ENCODE measurements at regions not wholly inside any gene's neighbourhood (a gene's known extent, or its start where the extent isn't known, plus 50 kb on each side); places are given as distances from the start of the nearest gene placed in this dataset.
"Not testable (repeated sequence)": the region's sequence is repeated elsewhere in the genome, so short reads cannot be mapped to it uniquely, and the experiment has no call there.

GRCh38 chr7:79604841-79605240 lies 151.4 kb upstream of the MAGI2 start:
- Mint-ChIP-seq H3K4me3 (no peak overlapping the region), H3K9me3 (peaks cover 5% of the 10 kb centered on the region), H3K27ac (no peak overlapping the region), H3K27me3 (no peaks in the 10 kb centered on the region), H3K4me1 (ENCODE audit: unreplicated experiment) (peaks cover 11% of the 10 kb centered on the region), H3K36me3 (no peaks in the 10 kb centered on the region)
- DNase-seq (ENCODE audit: extremely low spot score, unreplicated experiment), result no peak
- no peak for TF ChIP-seq CTCF (conservative IDR thresholded peaks at IDR 0.05)

- Mint-ChIP-seq H3K4me3 (no peak overlapping the region), H3K27me3 (no peaks in the 10 kb centered on the region), H3K27ac (no peak overlapping the region), H3K4me1 (ENCODE audit: unreplicated experiment) (no peaks in the 10 kb centered on the region), H3K9me3 (no peaks in the 10 kb centered on the region), H3K36me3 (no peaks in the 10 kb centered on the region)
- no peak for DNase-seq (ENCODE audit: extremely low spot score, unreplicated experiment)
- TF ChIP-seq CTCF (conservative IDR thresholded peaks at IDR 0.05), result no peak
These were observed 144.9 kb upstream of the MAGI2 start for GRCh38 chr7:79598351-79598750.

GRCh38 chr7:79594671-79595070 lies 141.2 kb upstream of the MAGI2 start:
- not testable (repeated sequence) for H3K4me1 Mint-ChIP-seq (ENCODE audit: unreplicated experiment); H3K36me3 Mint-ChIP-seq; H3K4me3 Mint-ChIP-seq; H3K27me3 Mint-ChIP-seq; DNase-seq (ENCODE audit: extremely low spot score, unreplicated experiment); H3K27ac Mint-ChIP-seq; H3K9me3 Mint-ChIP-seq

GRCh38 chr7:79593866-79594301 lies 140.4 kb upstream of the MAGI2 start:
- no peak for TF ChIP-seq CTCF (conservative IDR thresholded peaks at IDR 0.05)
- Mint-ChIP-seq H3K36me3 (no peaks in the 10 kb centered on the region), H3K27ac (no peak overlapping the region)

GRCh38 chr7:79590916-79591623 lies 137.6 kb upstream of the MAGI2 start:
- Mint-ChIP-seq H3K9me3 (no peaks in the 10 kb centered on the region), H3K27me3 (no peaks in the 10 kb centered on the region), H3K4me3 (no peak overlapping the region), H3K36me3 (no peaks in the 10 kb centered on the region), H3K27ac (no peak overlapping the region), H3K4me1 (ENCODE audit: unreplicated experiment) (no peaks in the 10 kb centered on the region)
- TF ChIP-seq CTCF (conservative IDR thresholded peaks at IDR 0.05), result no peak
- no peak for DNase-seq (ENCODE audit: extremely low spot score, unreplicated experiment)

More at GRCh38 chr7:79593866-79594301, 140.4 kb upstream of the MAGI2 start:
- Mint-ChIP-seq H3K4me1 (ENCODE audit: unreplicated experiment) (no peaks in the 10 kb centered on the region), H3K4me3 (no peak overlapping the region), H3K9me3 (no peaks in the 10 kb centered on the region), H3K27me3 (no peaks in the 10 kb centered on the region)
- no peak for DNase-seq (ENCODE audit: extremely low spot score, unreplicated experiment)

GRCh38 chr7:79590391-79590790 lies 136.9 kb upstream of the MAGI2 start:
- H3K36me3 Mint-ChIP-seq, result no peaks in the 10 kb centered on the region
- no peak for DNase-seq (ENCODE audit: extremely low spot score, unreplicated experiment)
- no peaks in the 10 kb centered on the region for H3K9me3 Mint-ChIP-seq
- no peak overlapping the region for H3K27ac Mint-ChIP-seq
- H3K27me3 Mint-ChIP-seq, result no peaks in the 10 kb centered on the region
- no peaks in the 10 kb centered on the region for H3K4me1 Mint-ChIP-seq (ENCODE audit: unreplicated experiment)
- no peak overlapping the region for H3K4me3 Mint-ChIP-seq
- TF ChIP-seq CTCF (conservative IDR thresholded peaks at IDR 0.05), result no peak

All from type B pancreatic cell (in vitro differentiated cells).